Mesenchymal stem cell (in vitro differentiated cells and primary cell): ENCODE measurements at regions not wholly inside any gene's neighbourhood (a gene's known extent, or its start where the extent isn't known, plus 50 kb on each side); places are given as distances from the start of the nearest gene placed in this dataset.

Experiments
- DNase-seq: peaks from one replicate; pipeline ENCODE4 v3.0.0-alpha.2; 2013
- H2AFZ ChIP-seq: one replicate; pipeline ENCODE4 v1.6.1; 2013; ENCODE audit warnings: low read depth, mild to moderate bottlenecking, control low read depth, inconsistent platforms, low read length, moderate library complexity
- H2AK5ac ChIP-seq: 2 replicates; pipeline ENCODE4 v1.6.1; 2013; ENCODE audit warnings: low read length, moderate library complexity, mild to moderate bottlenecking, inconsistent platforms; ENCODE audit not compliant: severe bottlenecking
- H2BK120ac ChIP-seq: one replicate; pipeline ENCODE4 v1.6.1; 2013; ENCODE audit warnings: low read depth, mild to moderate bottlenecking, inconsistent platforms, low read length, moderate library complexity
- H2BK12ac ChIP-seq, 2 experiments: one replicate each; pipeline ENCODE4 v1.6.1; 2013; ENCODE audit warnings: inconsistent platforms in 2 of 2, low read length in 2 of 2, mild to moderate bottlenecking in 2 of 2, moderate library complexity in 2 of 2, control low read depth in 1 of 2
- H2BK15ac ChIP-seq: one replicate; pipeline ENCODE4 v1.6.1; 2013; ENCODE audit warnings: mild to moderate bottlenecking, low read depth, inconsistent platforms; ENCODE audit not compliant: poor library complexity, severe bottlenecking
- H2BK5ac ChIP-seq: 2 replicates; pipeline ENCODE4 v1.6.1; 2013; ENCODE audit warnings: low read depth, mild to moderate bottlenecking, low read length, control low read depth, inconsistent platforms; ENCODE audit not compliant: poor library complexity, severe bottlenecking
- H3K14ac ChIP-seq, 2 experiments: one replicate each; pipeline ENCODE4 v1.6.1; 2013; ENCODE audit warnings: inconsistent platforms in 2 of 2, low read length in 2 of 2, control low read depth in 1 of 2, mild to moderate bottlenecking in 1 of 2, moderate library complexity in 1 of 2
- H3K18ac ChIP-seq, 2 experiments: one replicate each; pipeline ENCODE4 v1.6.1; 2013; ENCODE audit warnings: inconsistent platforms in 2 of 2, low read length in 2 of 2, control low read depth in 1 of 2, low read depth in 1 of 2, mild to moderate bottlenecking in 1 of 2
- H3K23ac ChIP-seq, 2 experiments: one replicate each; pipeline ENCODE4 v1.6.1; 2013; ENCODE audit warnings: inconsistent platforms in 2 of 2, low read length in 2 of 2, mild to moderate bottlenecking in 2 of 2, moderate library complexity in 2 of 2, control low read depth in 1 of 2
- H3K27ac ChIP-seq: 2 replicates; pipeline ENCODE4 v1.5.1; 2013; ENCODE audit warnings: mild to moderate bottlenecking, moderate library complexity, low read length, control low read depth, inconsistent platforms; ENCODE audit not compliant: poor library complexity, severe bottlenecking
- H3K27me3 ChIP-seq, 2 experiments: 2 replicates each; pipeline versions ENCODE4 v1.6.1 to v1.7.0; 2013; ENCODE audit warnings: low read length in 2 of 2, mild to moderate bottlenecking in 2 of 2, moderate library complexity in 2 of 2, control low read depth in 1 of 2, inconsistent platforms in 1 of 2; ENCODE audit not compliant: control insufficient read depth in 1 of 2, insufficient read depth in 1 of 2
- H3K36me3 ChIP-seq, 2 experiments: 2 replicates each; pipeline versions ENCODE4 v1.6.1 to v1.7.0; 2013; ENCODE audit warnings: low read length in 2 of 2, control low read depth in 1 of 2, inconsistent platforms in 1 of 2, low read depth in 1 of 2, mild to moderate bottlenecking in 1 of 2; ENCODE audit not compliant: insufficient read depth in 2 of 2, control insufficient read depth in 1 of 2
- H3K4ac ChIP-seq, 2 experiments: one replicate each; pipeline ENCODE4 v1.6.1; 2013; ENCODE audit warnings: inconsistent platforms in 2 of 2, low read length in 2 of 2, mild to moderate bottlenecking in 2 of 2, moderate library complexity in 2 of 2, control low read depth in 1 of 2, low read depth in 1 of 2
- H3K4me1 ChIP-seq: 2 replicates; pipeline ENCODE4 v1.6.1; 2013; ENCODE audit warnings: low read depth, low read length, control low read depth; ENCODE audit not compliant: control insufficient read depth, insufficient read depth
- H3K4me2 ChIP-seq: 2 replicates; pipeline ENCODE4 v1.6.1; 2013; ENCODE audit warnings: low read length, mild to moderate bottlenecking, inconsistent platforms; ENCODE audit not compliant: poor library complexity, severe bottlenecking
- H3K4me3 ChIP-seq, 2 experiments: 2 replicates each; pipeline versions ENCODE4 v1.5.1 to v1.7.0; 2013; ENCODE audit warnings: low read length in 2 of 2, mild to moderate bottlenecking in 2 of 2, control low read depth in 1 of 2, low read depth in 1 of 2; ENCODE audit not compliant: insufficient read depth in 1 of 2
- H3K79me1 ChIP-seq: replicated peaks from 2 replicates; pipeline ENCODE4 v1.6.1; 2013; ENCODE audit warnings: mild to moderate bottlenecking, control low read depth, low read length, inconsistent platforms; ENCODE audit not compliant: poor library complexity, severe bottlenecking
- H3K9ac ChIP-seq: 2 replicates; pipeline ENCODE4 v1.7.0; 2013; ENCODE audit warnings: mild to moderate bottlenecking, low read length, moderate library complexity
- H3K9me3 ChIP-seq: 2 replicates; pipeline ENCODE4 v1.7.0; 2013; ENCODE audit warnings: mild to moderate bottlenecking, low read length; ENCODE audit not compliant: control insufficient read depth
- H4K8ac ChIP-seq: one replicate; pipeline ENCODE4 v1.6.1; 2013; ENCODE audit warnings: inconsistent platforms, mild to moderate bottlenecking, low read length, moderate library complexity
- H4K91ac ChIP-seq: one replicate; pipeline ENCODE4 v1.6.1; 2013; ENCODE audit warnings: mild to moderate bottlenecking, low read length, inconsistent platforms
- WGBS: methylation state at CpG from one replicate; pipeline ENCODE4 v1.1.7; 2013; ENCODE audit warnings: mixed read lengths; 5-methylcytosine and 5-hydroxymethylcytosine counted together

GRCh38 chr7:7048213-7048612 is 134.1 kb upstream of the C1GALT1 start:
- no peak for DNase-seq
- Histone ChIP-seq H2AFZ (no peak overlapping the region), H4K91ac (no peak overlapping the region)

GRCh38 chr7:7051206-7051877 is 131.0 kb upstream of the C1GALT1 start:
- 80% methylated on average over 3 of the region's 4 CpGs for WGBS
- Histone ChIP-seq H3K9ac (no peak overlapping the region), H2BK15ac (no peak overlapping the region), H4K91ac (no peak overlapping the region), H2BK5ac (no peak overlapping the region), H3K4me1 (no peaks in the 10 kb centered on the region), H3K27me3 (peaks cover 0 to 14% of the 10 kb centered on the region in 2 experiments), H2AK5ac (no peak overlapping the region), H2BK12ac (no peak overlapping the region), H2AFZ (no peak overlapping the region), H2BK120ac (no peak overlapping the region), H3K79me1 (no peaks in the 10 kb centered on the region), H3K23ac (no peak overlapping the region), H3K4me2 (no peak overlapping the region), H3K14ac (no peak overlapping the region), H3K4ac (no peak overlapping the region), H3K4me3 (no peak overlapping the region), H3K27ac (no peak overlapping the region), H3K9me3 (peaks cover 9% of the 10 kb centered on the region), H3K36me3 (no peaks in the 10 kb centered on the region), H4K8ac (no peak overlapping the region), H3K18ac (no peak overlapping the region)
- DNase-seq: no peak

More at GRCh38 chr7:7048213-7048612, 134.1 kb upstream of the C1GALT1 start:
- Histone ChIP-seq H3K14ac (no peak overlapping the region), H3K27me3 (peaks cover 0 to 10% of the 10 kb centered on the region in 2 experiments), H2BK5ac (no peak overlapping the region), H3K4me2 (no peak overlapping the region), H2BK120ac (no peak overlapping the region), H3K23ac (no peak overlapping the region), H3K4me1 (no peaks in the 10 kb centered on the region), H3K79me1 (no peaks in the 10 kb centered on the region), H2BK15ac (no peak overlapping the region), H3K18ac (no peak overlapping the region), H2BK12ac (no peak overlapping the region), H3K9me3 (peaks cover 11% of the 10 kb centered on the region), H4K8ac (no peak overlapping the region), H3K9ac (no peak overlapping the region), H3K4ac (no peak overlapping the region), H3K27ac (no peak overlapping the region), H3K4me3 (no peak overlapping the region), H2AK5ac (no peak overlapping the region), H3K36me3 (no peaks in the 10 kb centered on the region)
- 84% methylated on average over 4 of the region's 4 CpGs for WGBS

GRCh38 chr7:7054252-7054830 is 128.0 kb upstream of the C1GALT1 start:
- 95% methylated on average over 7 of the region's 8 CpGs for WGBS

GRCh38 chr7:7060828-7061599 is 121.3 kb upstream of the C1GALT1 start:
- DNase-seq: no peak
- 93% methylated on average over 7 of the region's 10 CpGs for WGBS
- H3K36me3 ChIP-seq: no peaks in the 10 kb centered on the region
- no peak overlapping the region for H4K8ac ChIP-seq
- no peak overlapping the region for H3K18ac ChIP-seq
- H2AFZ ChIP-seq: no peak overlapping the region
- no peaks in the 10 kb centered on the region for H3K79me1 ChIP-seq
- H2BK5ac ChIP-seq: no peak overlapping the region
- H2BK120ac ChIP-seq: no peak overlapping the region
- no peak overlapping the region for H3K14ac ChIP-seq
- H3K27me3 ChIP-seq: no peaks in the 10 kb centered on the region
- no peak overlapping the region for H3K4ac ChIP-seq
- no peaks in the 10 kb centered on the region for H3K9me3 ChIP-seq
- no peak overlapping the region for H2BK15ac ChIP-seq
- H2BK12ac ChIP-seq: no peak overlapping the region
- no peak overlapping the region for H3K23ac ChIP-seq
- no peak overlapping the region for H3K27ac ChIP-seq
- H3K4me2 ChIP-seq: no peak overlapping the region
- no peak overlapping the region for H3K9ac ChIP-seq
- no peaks in the 10 kb centered on the region for H3K4me1 ChIP-seq
- H2AK5ac ChIP-seq: no peak overlapping the region
- no peak overlapping the region for H4K91ac ChIP-seq
- no peak overlapping the region for H3K4me3 ChIP-seq

More at GRCh38 chr7:7054252-7054830, 128.0 kb upstream of the C1GALT1 start:
- Histone ChIP-seq H3K4me3 (no peak overlapping the region), H3K9ac (no peak overlapping the region), H3K9me3 (no peaks in the 10 kb centered on the region), H3K27me3 (peaks cover 0 to 10% of the 10 kb centered on the region in 2 experiments), H2BK120ac (no peak overlapping the region), H2AK5ac (no peak overlapping the region), H3K4me2 (no peak overlapping the region), H2BK12ac (no peak overlapping the region), H2BK15ac (no peak overlapping the region), H2BK5ac (no peak overlapping the region), H4K91ac (no peak overlapping the region), H4K8ac (no peak overlapping the region), H3K23ac (no peak overlapping the region), H3K14ac (no peak overlapping the region), H3K36me3 (no peaks in the 10 kb centered on the region), H3K18ac (no peak overlapping the region), H2AFZ (no peak overlapping the region), H3K4ac (no peak overlapping the region), H3K79me1 (no peaks in the 10 kb centered on the region), H3K4me1 (no peaks in the 10 kb centered on the region), H3K27ac (no peak overlapping the region)
- DNase-seq: no peak
